ENCODE measurements at regions not wholly inside any gene's neighbourhood (a gene's known extent, or its start where the extent isn't known, plus 50 kb on each side); places are given as distances from the start of the nearest gene placed in this dataset.
"Not testable (repeated sequence)": the region's sequence is repeated elsewhere in the genome, so short reads cannot be mapped to it uniquely, and the experiment has no call there.

DNA sequence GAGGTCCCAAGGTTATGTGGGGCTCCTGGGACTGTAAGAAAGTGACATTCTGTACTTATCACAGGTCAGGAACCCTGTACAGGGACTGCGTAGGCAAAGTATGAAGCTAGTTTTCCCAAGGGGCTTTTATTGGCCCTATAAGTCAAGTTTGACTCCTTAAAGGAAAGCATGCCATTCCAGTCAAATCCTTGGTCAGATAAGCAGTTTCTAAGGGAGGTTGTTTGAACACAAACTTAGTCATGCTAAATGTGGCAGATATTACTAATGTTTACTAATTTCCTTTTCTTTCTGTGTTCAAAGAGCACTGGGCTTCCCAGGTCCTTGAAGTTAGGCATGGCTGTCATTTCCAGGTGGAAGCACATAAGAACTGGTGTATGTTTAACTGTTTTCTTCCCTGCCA is 472.4 kb downstream of the ATP23 start:
- no peak for FAIRE-seq
- no peak for DNase-seq (ENCODE audit: low spot score)

DNA sequence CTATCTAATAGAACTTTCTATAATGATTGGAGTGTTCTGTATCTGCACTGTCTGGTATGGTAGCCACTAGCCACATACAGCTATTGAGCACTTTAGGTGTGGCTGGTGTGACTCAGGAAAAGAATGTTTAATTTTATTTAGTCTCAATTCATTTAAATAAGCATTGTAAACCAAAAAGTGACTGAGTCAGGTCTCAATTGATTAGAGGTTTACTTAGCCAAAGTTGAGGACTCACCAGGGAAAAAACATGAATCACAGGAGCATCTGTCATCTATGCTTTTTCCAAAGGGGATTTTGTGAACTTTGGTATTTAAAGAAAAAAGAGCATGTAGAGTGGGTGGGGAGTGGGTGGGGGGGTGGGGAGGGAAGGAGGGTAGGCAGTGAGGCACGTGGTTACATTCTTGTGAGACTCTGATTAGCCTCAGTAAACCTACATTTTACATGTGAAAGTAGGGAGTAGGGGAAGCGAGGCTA is 473.1 kb downstream of the ATP23 start:
- DNase-seq (ENCODE audit: low spot score) (peak; percentile 7), FAIRE-seq (no peak)

DNA sequence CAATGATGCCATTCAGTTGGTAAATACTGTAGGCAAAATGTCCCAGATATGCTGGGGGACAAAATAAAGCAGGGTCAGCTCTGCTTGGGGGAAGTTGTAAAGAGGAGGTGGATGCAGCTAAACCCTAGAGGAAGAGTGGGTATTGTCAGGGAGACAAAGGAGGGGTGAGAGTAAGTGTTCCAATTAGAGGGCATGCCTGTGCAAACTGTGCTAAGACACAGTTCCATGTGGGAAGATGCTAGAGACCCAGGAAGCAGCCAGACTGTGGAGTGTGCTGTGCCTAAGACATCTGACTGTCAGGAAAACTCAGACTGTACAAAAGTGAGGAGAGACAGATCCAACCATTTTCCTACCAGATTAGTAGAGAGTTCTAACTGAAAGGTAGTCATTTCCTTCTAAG is 474.3 kb downstream of the ATP23 start:
- no peak for FAIRE-seq
- no peak for DNase-seq (ENCODE audit: low spot score)

DNA sequence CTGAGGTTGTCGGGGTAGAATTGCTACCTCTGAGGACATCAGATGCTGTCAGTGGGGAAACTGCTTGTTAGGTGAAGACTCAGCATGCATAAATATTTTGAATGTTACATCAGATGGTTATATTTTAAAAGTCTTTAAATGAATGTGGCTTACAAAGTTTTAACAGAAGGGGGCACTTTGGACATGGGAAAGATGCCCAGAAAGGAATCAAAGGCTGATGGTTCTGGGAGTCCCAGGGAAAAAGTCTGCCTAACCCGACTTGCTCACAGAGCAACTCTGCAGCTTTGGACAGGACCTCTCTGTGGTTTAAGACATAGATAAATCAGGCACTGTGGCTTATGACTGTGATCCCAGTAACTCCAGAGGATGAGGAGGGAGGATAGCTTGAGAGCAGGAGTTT is 474.9 kb downstream of the ATP23 start:
- DNase-seq (ENCODE audit: low spot score) (peak; percentile 8), FAIRE-seq (no peak)

DNA sequence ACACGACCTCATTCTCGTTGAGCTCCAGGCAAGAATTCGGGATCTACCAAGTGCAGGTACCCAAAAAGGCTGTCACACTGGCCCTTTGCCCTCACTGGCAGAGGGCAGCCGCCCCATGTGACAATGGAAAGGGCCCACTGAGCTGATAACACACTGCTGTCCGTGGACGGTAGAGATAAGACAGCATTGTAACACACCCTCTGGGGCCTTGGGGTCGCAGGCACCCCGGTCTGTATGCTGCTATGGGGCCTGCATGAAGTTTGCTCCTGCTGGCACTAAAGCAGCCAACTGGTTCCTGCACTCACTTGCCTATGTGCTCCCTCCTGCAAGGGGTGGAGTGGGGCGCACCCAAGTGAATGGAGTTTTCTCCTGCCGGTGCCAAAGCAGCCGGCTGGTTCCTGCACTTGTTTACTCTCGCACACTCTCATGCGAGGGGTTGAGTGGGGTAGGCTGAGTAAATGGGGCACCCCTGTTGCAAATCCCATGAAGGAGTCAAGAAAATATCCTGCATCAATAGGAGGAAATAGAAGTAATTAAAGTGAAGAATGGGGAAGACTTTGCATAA is 477.9 kb downstream of the ATP23 start:
- FAIRE-seq: no peak
- DNase-seq (ENCODE audit: low spot score): no peak

DNA sequence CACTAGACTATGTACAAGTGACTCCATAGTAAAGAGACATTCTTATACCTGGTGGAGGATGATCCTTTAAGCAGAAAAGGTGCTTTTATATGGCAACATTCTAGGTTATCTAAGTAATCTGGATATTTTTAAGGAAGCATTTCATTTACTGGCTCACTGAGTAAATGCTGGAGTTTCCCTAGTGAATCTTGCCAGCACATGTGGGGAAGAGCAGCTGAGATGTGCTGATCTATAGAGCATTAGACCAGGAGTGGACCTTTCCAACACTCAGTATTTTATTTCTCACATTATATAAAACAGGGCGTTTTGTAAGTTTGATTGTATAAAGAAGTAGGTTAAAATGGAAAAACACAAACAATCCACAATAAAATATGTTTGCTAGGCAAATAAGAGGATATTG is 478.5 kb downstream of the ATP23 start:
- DNase-seq (ENCODE audit: low spot score) (no peak), FAIRE-seq (no peak)

DNA sequence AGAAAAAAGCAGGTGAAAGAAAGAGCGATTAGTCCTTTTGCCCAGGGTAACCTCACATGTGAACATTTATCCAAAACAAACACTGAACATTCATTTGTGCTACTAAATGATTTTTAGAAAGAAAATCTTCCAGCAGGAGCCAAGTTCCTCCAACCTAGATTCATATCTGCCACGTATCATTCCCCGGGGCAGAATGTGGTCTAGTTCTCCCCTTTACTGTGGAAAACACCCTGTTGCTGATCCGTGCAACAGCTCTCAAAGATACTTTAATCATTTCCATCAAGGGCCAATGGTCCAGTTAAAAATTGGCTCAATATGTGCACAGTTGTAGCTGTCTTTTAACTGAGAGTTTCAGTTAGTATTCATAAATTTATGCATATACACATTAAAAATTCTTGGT is 479.1 kb downstream of the ATP23 start:
- no peak for DNase-seq (ENCODE audit: low spot score)
- no peak for FAIRE-seq

DNA sequence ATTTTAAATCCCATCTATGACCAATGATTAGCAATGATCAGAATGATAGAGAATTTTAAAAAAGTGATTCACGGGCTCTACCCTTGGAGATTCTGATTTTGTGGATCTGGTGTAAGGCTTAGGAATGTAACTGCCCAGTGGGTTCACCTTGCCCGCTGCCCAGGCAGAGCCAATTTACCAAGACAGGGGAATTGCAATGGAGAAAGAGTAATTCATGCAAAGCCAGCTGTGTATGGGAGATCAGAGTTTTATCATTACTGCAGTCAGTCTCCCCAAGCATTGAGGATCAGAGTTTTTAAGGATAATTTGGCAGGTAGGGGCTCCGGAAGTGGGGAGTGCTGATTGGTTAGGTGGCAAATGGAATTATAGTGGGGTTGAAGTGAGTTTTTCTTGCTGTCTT is 480.6 kb downstream of the ATP23 start:
- no peak for FAIRE-seq
- no peak for DNase-seq (ENCODE audit: low spot score)

DNA sequence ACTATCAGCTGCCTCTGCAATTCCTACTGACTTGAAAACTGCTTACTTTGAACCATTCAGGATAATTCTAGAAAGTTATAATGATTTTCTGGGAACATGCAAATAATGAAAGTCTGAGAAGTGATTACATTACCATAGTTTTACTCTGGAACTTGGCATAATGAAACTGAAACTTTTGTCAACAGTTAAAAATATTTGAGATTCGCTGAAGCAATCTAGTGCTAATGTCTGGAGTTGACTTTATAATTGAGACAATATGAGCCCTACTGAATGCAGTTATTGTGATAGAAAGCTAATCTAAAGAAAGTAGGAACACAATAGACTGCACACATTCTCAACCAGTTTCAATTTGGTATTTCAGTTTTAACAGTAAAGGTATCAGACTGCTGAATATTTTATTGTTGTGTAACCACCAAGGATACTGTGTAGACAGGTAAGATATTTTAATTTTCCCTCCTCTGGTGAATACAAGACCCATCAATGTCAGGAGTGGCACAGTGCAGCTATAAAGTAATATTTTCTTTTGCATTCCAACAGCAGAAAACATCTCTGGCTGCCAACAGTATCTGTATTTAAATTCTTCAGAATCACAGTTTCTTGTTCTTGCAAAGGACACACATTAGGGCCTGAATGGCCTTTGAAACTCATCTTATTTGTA is 483.5 kb downstream of the ATP23 start:
- FAIRE-seq: no peak
- DNase-seq (ENCODE audit: low spot score): no peak

DNA sequence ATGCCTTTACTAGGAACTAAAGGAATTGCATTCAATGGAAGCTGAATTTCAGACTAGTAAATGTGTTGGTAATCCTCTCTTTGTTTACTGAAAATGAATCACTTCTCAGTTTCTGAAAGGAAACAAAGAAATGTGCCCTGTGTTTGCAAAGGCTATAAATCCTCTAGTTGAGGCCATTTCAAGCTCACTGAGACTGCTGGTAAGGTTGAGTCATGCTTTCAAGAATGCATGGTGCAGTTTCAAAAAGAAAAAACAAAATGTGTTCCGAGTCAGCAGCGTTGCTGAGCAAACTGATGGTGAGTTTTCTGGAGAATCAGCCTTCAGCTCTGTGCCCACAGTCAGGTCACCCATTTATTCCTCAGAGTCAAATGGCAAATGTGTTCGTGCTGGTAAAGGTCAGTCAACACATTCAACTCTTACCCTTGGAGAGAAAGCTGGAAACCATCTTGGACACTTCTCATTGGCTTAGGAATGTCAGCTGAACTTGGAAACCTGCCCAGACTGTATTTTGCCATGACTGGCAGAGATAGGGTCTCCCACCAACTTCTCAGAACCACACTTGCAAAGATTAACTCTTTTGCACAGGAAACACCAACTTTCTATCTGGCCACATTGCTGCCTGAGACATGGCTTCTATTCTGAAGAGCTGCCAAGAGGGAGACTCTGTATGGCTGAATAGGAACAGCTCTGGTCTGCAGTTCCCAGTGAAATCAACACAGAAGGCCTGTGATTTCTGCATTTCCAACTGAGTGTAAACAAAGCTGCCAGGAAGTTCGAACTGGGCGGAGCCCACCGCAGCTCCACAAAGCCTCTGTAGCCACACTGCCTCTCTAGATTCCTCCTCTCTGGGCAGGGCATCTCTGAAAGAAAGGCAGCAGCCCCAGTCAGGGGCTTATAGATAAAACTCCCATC is 484.4 kb downstream of the ATP23 start:
- FAIRE-seq: no peak
- peak; percentile 71 for DNase-seq (ENCODE audit: low spot score)

DNA sequence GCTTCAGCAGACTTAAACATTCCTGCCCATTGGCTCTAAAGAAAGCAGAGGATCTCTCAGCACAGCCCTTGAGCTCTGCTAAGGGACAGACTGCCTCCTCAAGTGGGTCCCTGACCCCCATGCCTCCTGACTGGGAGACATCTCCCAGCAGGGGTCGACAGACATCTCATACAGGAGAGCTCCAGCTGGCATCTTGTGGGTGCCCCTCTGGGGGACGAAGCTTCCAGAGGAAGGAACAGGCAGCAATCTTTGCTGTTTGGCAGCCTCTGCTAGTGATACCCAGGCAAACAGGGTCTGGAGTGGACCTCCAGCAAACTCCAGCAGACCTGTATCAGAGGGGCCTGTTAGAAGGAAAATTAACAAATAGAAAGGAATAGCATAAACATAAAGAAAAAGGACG is 485.1 kb downstream of the ATP23 start:
- DNase-seq (ENCODE audit: low spot score); FAIRE-seq: not testable (repeated sequence)

DNA sequence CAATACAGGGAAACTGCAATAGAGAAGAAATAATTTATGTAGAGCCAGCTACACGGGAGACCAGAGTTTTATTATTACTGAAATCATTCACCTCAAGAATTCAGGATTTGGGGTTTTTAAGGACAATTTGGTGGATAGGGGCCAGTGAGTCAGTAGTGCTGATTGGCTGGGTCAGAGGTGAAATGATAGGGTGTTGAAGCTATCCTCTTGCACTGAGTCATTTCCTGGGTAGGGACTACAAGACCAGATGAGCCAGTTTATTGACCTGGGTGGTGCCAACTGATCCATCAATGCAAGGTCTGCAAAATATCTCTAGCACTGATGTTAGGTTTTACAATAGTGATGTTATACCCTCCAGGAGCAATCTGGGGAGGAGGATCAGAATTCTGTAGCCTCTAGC is 486.3 kb downstream of the LRIG3 start:
- peak; percentile 73 for FAIRE-seq

DNA sequence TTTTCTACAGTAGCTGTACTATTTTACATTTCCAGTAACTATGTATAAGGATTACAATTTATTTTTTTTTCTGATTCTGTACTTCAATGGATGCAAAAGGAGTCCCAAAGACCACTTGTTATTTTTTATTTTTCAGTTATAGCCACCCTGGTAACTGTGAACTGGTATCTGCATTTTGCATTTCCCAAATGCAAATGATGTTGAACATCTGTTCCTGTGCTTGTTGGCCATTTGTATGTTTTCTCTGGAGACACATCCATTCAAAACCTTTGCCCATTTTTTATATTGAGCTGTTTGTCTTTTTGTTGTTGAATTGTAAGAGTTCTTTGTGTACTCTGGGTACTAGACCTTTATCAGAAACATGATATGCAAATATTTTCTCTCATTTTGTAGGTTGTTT is 485.6 kb downstream of the LRIG3 start:
- DNase-seq (ENCODE audit: low spot score) (no peak), FAIRE-seq (no peak)

More for the DNA sequence above, 486.3 kb downstream of the LRIG3 start:
- no peak for DNase-seq (ENCODE audit: low spot score)

DNA sequence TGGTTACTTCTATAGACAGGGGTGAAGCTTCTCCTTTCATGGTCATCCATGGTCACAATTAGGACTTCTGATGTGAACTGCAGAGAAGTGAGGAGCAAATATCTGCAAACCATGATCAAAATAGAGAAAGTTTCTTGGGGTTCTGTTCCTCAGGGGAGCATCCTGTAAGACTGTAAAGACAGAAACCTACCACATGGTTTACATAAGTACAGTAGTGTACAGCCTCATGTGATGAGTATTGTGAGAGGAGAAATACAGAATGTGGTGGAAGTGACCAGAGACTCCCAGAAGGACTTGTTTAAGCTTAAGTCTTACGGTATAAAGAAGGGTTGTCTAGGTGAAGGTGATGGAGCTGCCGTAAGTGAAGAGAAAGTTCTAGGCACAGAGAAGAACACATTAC is 484.7 kb downstream of the LRIG3 start:
- no peak for FAIRE-seq
- DNase-seq (ENCODE audit: low spot score): no peak

DNA sequence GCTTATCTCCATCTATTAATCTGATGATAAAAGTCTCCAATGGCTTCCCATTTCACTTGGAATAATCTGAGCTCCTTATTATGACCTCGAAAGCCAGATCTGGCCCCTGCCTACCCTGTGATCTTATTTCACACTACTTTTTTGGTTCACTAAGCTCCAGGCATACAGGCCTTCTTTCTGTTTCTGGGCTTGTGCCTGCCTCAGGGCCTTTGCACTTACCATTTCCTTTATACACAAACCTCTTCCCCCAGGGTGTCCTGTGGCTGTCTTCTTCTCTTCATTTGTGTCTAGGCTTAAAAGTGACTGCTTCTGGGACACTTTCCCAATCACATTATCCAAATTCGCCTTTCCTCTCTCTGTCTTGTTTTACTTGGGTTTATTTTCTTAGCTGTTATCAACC is 478.8 kb downstream of the LRIG3 start:
- FAIRE-seq (no peak), DNase-seq (ENCODE audit: low spot score) (no peak)

DNA sequence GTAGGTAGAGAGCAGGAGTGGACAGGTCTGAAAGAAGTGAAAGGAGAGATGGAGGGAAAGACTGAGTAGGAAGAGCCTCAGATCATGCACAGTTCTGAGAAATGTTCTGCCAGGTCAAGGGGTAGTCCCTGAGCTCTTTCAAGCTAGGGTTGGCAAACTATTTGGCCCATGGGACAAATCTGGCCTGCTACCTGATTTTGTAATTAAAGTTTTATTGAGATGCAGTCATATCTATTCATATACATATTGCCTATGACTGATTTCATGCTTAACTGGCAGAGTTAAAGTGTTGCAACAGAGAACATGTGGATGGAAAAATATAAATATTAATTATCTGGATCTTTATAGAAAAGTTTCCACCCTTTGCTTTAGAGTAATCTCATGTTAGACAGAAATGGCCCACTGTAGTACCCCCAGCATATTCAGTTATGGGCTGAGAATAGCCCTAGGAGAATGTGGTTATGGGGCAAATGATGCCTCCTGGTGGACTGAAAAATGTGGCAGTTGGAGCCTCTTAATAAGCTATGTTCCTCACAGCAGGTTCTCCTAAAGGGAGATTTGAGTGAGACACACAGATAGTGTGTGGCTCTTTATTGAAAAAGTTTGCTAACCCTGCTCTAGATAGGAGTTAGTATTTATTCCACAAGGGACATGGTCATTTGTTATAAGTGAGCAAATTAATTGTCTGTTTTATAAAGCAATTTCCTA is 476.9 kb downstream of the LRIG3 start:
- FAIRE-seq (no peak), DNase-seq (ENCODE audit: low spot score) (peak; percentile 7)

DNA sequence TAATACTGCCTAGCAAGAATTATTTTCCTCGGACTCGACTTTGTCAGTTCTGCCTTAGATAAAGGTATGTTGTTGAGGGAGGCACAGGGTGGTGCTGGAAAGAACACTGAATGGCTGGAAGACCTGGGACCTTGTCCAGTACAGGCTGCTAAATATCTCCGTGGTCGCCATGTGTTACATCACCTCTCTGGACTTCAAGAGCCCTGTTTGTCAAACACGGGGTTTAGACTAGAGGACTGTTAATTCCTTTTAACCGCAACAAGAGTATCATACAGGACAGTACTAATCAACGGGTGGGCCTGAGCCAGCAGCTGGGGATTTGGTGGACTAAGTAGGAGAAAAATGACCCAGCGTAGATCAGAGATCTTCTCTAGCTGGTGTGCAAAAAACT is 476.3 kb downstream of the LRIG3 start:
- FAIRE-seq (no peak), DNase-seq (ENCODE audit: low spot score) (peak; percentile 3)

DNA sequence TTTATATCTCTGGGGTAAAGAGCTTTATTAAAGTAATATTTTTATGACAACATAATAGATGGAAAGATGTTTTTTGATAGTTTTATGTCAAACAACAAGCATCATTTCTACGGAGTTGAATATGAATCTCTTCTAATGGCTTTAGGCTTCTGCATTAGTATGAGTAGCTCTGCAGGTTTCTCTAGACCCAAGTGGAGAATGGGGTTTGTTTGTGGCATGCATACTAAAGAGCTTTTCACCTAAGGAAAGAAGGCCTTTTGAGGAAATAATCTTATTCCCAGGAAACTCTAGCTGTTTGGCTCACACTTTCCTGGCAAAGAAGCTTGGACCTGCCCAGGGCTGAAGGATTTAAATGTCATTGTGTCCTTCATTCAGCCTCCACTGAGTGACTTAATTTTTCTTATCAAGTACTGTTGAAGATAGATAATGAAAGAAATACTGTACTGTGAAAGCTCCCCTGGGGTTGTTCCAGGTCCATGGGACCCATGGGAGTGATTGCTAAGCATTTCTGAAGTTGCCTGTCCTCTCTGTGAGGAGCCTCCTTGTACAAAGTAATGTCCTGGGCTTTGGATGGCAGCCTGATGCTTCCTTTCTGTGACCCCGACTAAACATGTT is 469.3 kb downstream of the LRIG3 start:
- FAIRE-seq (no peak), DNase-seq (ENCODE audit: low spot score) (no peak)

DNA sequence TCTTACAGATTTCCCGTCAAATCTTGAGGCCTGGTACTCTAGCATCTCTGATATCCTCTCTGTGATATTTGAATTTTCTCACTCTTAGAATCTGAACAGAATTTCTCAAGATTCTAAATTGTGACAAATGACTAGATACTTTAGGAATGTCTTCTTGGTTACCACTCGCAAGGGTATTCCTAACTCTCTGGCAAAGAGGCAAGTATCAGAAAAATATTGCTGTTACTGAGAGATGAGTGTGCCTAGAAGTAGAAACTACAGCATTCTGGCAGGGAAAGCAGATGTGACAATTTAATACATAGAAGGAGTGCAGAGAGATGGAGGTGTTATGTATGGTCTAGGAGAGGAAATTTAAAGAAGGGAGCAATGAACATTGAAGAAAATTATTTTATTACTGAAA is 467.8 kb downstream of the LRIG3 start:
- DNase-seq (ENCODE audit: low spot score): no peak
- no peak for FAIRE-seq

DNA sequence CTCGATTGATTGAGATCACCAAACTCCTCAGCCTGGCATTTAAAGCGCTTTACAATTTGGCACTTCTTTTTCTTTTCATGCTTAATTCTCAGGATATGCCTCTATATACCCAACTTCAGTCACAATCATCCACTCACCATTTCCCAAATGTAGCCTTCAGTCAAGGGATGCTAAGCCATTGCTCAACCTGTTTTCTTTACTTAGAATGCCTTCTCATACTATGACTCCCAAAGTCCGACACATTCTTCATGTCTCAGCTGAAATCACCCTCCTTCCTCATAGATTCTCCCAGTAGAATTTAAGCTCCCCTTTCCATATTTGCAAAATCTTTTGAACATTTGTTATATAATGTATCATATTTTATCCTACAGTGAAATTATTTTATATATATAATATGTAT is 467.0 kb downstream of the LRIG3 start:
- FAIRE-seq: no peak

DNA sequence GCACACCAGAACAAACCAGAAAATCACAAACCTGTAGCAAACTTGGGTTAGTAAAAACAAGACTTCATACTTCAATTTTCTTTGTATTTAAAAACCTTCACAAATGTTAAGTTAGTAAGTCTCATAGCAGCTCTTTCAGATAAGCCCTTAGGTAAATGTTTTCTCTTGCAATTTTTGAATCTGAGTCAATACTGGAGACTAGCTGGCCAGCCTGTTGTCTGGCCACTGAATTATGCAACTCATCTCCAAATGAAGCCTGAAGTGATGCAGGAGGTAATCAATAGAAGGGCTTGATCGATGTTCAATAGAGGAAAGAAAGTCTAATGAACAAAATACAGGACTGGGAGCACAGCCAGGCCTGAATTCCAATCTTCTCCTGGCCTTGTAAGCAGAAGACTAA is 465.2 kb downstream of the LRIG3 start:
- DNase-seq (ENCODE audit: low spot score) (no peak), FAIRE-seq (no peak)

More for the DNA sequence above, 467.0 kb downstream of the LRIG3 start:
- DNase-seq (ENCODE audit: low spot score): no peak
